Pancreas (tissue), 10 donors: ENCODE measurements at regions not wholly inside any gene's neighbourhood (a gene's known extent, or its start where the extent isn't known, plus 50 kb on each side); places are given as distances from the start of the nearest gene placed in this dataset.

Source experiments
- ATAC-seq, 4 donors: fragments of 200-7000 bp; cut with Tn5 transposase; one replicate each; pipeline versions ENCODE4 v1.8.0 to v1.9.1; 2020; ENCODE audit warnings: mild to moderate bottlenecking in 4 of 4, moderate library complexity in 4 of 4
- DNase-seq, 6 donors: peaks; one replicate each; pipeline ENCODE4 v3.0.0-alpha.2; 2020
- FAIRE-seq: peaks from 2 replicates; lab custom pipeline; 2012; peaks lifted over from hg19 to GRCh38; lab: Jason Lieb, UNC
- H3K27ac ChIP-seq, 4 donors: fragments of 200-600 bp; sonication (generic); 1 replicate in 3 of 4; 2 replicates in 1 of 4; pipeline versions ENCODE4 v1.5.0 to v1.8.0; 2020
- H3K27me3 ChIP-seq, 4 donors: fragments of 200-600 bp; one replicate each; pipeline ENCODE4 v1.8.0; 2021
- H3K36me3 ChIP-seq, 3 donors: fragments of 200-600 bp; sonication (generic) in 1 of 3; one replicate each; pipeline versions ENCODE4 v1.5.0 to v1.8.0; 2020 to 2021
- H3K4me1 ChIP-seq, 3 donors: fragments of 200-600 bp; one replicate each; pipeline ENCODE4 v1.8.0; 2021
- H3K4me3 ChIP-seq, 4 donors: fragments of 200-600 bp; sonication (generic) in 2 of 4; one replicate each; pipeline versions ENCODE4 v1.5.0 to v1.8.0; 2020 to 2021
- H3K9me3 ChIP-seq, 4 donors: fragments of 200-600 bp; one replicate each; pipeline ENCODE4 v1.8.0; 2021
- WGBS, 2 donors: extraction: QIAGEN DNeasy Blood & Tissue Kit; methylation state at CpG; one replicate each; pipeline ENCODE4 v1.1.7; 2013; 5-methylcytosine and 5-hydroxymethylcytosine counted together
- intact Hi-C, 3 donors: fragments of 100-400 bp; cut with DNase I; formaldehyde crosslinking; loops; one replicate each; pipeline versions ENCODE4 v1.11.1 to v1.14.2; 2022
- TF ChIP-seq, protein P1 (sequence below), 4 donors: fragments of 200-600 bp; sonication (generic) in 3 of 4; IDR thresholded peaks; one replicate each; pipeline versions ENCODE4 v1.5.0 to v1.8.0; 2021; ENCODE audit warnings: antibody characterized with exemption in 4 of 4
- donor health status: healthy with polysubstance abuse.
- donor health status: DM: no; HTN: no; CAD: no; lungs with moderate emphysema.
- donor health status: DM: no; HTN: no; CAD: no.
- donor health status: control.
- donor health status: control.
- donor health status: Bipolar disorder and iron deficiency.
- donor health status: DM: yes; HTN: yes; CAD: no.
- donor health status: DM: no; HTN: no; CAD: no.
- donor health status: DM: no; HTN: no; CAD: no.
- donor health status: DM: yes; HTN: yes; CAD: no.

DNA sequence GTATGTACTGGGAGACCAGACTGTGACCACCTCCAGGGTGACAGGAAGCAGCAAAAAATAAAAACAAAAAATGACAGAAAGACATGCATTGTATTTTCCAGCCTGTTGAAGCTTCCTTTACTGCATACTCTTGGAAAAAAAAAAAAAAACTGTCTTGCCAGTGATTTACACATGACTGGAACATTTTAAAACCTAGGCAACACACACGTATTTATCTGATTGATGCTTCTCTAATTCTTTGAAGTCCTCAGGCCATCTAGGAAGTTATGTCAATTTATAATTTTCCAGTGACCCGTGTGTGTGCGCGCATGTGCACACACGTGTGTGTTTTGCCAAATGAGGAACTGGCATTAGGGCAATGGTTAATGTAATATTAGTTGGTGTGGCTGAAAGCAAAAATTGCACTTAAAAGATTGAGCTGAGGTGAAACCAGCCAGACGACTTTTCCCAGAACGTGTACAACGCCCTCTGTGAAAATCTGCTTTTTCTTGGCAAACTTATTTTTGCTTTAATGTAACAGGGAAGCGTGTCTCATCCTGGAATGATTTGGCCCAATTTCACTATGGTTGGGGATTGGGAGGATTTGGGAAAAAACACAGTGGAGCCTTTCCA lies 315.2 kb downstream of the TFAP2A start:
- FAIRE-seq: no peak
- Histone ChIP-seq H3K9me3 (no peaks in the 10 kb centered on the region), H3K36me3 (no peaks in the 10 kb centered on the region), H3K4me1 (no peaks in the 10 kb centered on the region), H3K27me3 (no peaks in the 10 kb centered on the region), H3K4me3 (peak overlapping the region in 2 of 4 donors; percentile 29 to 32), H3K27ac (peak overlapping the region in 2 of 4 donors; percentile 17 to 51)
- TF ChIP-seq, protein P1, sequence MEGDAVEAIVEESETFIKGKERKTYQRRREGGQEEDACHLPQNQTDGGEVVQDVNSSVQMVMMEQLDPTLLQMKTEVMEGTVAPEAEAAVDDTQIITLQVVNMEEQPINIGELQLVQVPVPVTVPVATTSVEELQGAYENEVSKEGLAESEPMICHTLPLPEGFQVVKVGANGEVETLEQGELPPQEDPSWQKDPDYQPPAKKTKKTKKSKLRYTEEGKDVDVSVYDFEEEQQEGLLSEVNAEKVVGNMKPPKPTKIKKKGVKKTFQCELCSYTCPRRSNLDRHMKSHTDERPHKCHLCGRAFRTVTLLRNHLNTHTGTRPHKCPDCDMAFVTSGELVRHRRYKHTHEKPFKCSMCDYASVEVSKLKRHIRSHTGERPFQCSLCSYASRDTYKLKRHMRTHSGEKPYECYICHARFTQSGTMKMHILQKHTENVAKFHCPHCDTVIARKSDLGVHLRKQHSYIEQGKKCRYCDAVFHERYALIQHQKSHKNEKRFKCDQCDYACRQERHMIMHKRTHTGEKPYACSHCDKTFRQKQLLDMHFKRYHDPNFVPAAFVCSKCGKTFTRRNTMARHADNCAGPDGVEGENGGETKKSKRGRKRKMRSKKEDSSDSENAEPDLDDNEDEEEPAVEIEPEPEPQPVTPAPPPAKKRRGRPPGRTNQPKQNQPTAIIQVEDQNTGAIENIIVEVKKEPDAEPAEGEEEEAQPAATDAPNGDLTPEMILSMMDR (IDR thresholded peaks at IDR 0.05): no peak
- ATAC-seq: peak; percentile 50 to 74 (median 62)
- intact Hi-C loops: no loop called here
- 26 to 33% methylated on average over 9 of the region's 9 CpGs for WGBS, 2 donors
- DNase-seq: no peak

- DNase-seq (peak; percentile 30 to 80 (median 52)), FAIRE-seq (no peak), ATAC-seq (peak; percentile 67 to 91 (median 88))
- peak overlapping the region in 2 of 4 donors; percentile 29 to 32 for H3K4me3 ChIP-seq
- H3K27me3 ChIP-seq: no peaks in the 10 kb centered on the region
- no peaks in the 10 kb centered on the region for H3K36me3 ChIP-seq
- no peaks in the 10 kb centered on the region for H3K9me3 ChIP-seq
- WGBS, 2 donors: 13 to 19% methylated on average over 27 of the region's 27 CpGs
- intact Hi-C loops: no loop called here
- peak overlapping the region in 2 of 4 donors; percentile 17 to 51 for H3K27ac ChIP-seq
- no peaks in the 10 kb centered on the region for H3K4me1 ChIP-seq
- TF ChIP-seq, protein P1 (IDR thresholded peaks at IDR 0.05): no peak
Observed at GRCh38 chr6:10098756-10099528, 315.9 kb downstream of the TFAP2A start.

GRCh38 chr6:10093282-10093681 lies 321.6 kb downstream of the TFAP2A start:
- Histone ChIP-seq H3K9me3 (no peaks in the 10 kb centered on the region), H3K27me3 (no peaks in the 10 kb centered on the region), H3K4me1 (no peaks in the 10 kb centered on the region), H3K4me3 (no peak overlapping the region), H3K27ac (no peak overlapping the region), H3K36me3 (no peaks in the 10 kb centered on the region)
- no peak for ATAC-seq
- TF ChIP-seq, protein P1 (IDR thresholded peaks at IDR 0.05): no peak
- WGBS, 2 donors: 84 to 87% methylated on average over 5 of the region's 5 CpGs
- no peak for DNase-seq
- FAIRE-seq: no peak
- intact Hi-C loops: no loop called here

- ATAC-seq: no peak
- no peaks in the 10 kb centered on the region for H3K4me1 ChIP-seq
- no peak overlapping the region for H3K27ac ChIP-seq
- no peak for FAIRE-seq
- no peaks in the 10 kb centered on the region for H3K27me3 ChIP-seq
- no peak for DNase-seq
- no peaks in the 10 kb centered on the region for H3K9me3 ChIP-seq
- intact Hi-C loops: no loop called here
- 54 to 57% methylated on average over 14 of the region's 14 CpGs for WGBS, 2 donors
- TF ChIP-seq, protein P1 (IDR thresholded peaks at IDR 0.05): no peak
- no peak overlapping the region for H3K4me3 ChIP-seq
- no peaks in the 10 kb centered on the region for H3K36me3 ChIP-seq
Observed at GRCh38 chr6:10084111-10084986, 330.5 kb downstream of the TFAP2A start.
